Fibroblast of skin of right quadriceps (primary cell): ENCODE measurements at regions not wholly inside any gene's neighbourhood (a gene's known extent, or its start where the extent isn't known, plus 50 kb on each side); places are given as distances from the start of the nearest gene placed in this dataset.

ENCODE experiments used
- DNase-seq: peaks from one replicate; pipeline ENCODE4 v3.0.0-alpha.2; 2013

GRCh38 chr3:28907616-28908015, 373.3 kb upstream of the RBMS3 start:
- DNase-seq = no peak

GRCh38 chr3:28912120-28912885, 368.6 kb upstream of the RBMS3 start:
- DNase-seq = peak; percentile 25

GRCh38 chr3:28915741-28916500, 364.9 kb upstream of the RBMS3 start:
- peak; percentile 71 for DNase-seq

- peak; percentile 69 for DNase-seq
These were observed 364.0 kb upstream of the RBMS3 start for GRCh38 chr3:28916713-28917499.

DNA sequence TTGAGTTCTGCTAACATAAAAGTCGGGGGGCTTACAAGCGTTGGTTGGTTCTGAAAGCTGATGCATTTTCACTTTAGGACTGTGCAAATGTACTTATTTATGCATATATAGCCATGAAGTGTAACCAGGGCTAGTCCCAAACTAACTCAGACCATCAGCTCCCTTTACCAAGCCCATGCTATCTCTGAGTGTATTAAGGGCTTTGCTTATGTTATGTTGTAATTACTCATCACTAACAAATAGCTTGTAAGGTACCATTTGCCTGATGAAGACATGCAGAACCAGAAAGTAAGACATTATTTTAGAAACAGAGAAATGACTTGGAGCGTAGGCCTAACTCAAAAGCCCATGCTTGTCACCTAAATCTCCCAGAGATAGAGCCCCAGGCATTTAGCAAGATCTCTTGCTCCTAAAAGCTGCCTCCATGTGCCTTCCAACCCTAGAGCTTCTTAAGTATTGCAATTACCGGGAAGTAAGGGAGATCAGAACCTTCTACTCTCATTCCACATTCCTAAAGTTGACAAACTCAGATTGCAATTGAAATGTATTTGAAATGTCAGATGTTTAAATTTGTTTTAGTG, 362.9 kb upstream of the RBMS3 start:
- DNase-seq = no peak

GRCh38 chr3:28922376-28922775, 358.5 kb upstream of the RBMS3 start:
- no peak for DNase-seq

DNA sequence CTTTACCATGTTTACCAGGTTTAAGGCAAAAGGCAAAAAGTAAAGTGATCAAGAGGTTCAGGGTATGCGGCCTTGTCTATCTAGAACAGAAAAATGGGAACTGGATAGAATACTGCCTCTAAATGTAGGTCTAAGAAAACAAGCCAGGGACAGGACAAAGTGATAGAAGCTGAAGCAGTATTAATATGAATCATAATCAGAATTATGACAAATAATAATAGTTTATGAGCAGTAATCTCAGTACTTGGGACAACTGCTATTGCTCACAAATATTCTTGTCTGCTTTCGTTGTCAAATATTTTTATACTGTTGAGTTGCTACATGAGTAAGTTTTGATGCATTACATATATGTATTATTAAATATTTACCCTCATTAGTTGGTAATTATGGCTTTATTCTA, 356.9 kb upstream of the RBMS3 start:
- DNase-seq = no peak

DNA sequence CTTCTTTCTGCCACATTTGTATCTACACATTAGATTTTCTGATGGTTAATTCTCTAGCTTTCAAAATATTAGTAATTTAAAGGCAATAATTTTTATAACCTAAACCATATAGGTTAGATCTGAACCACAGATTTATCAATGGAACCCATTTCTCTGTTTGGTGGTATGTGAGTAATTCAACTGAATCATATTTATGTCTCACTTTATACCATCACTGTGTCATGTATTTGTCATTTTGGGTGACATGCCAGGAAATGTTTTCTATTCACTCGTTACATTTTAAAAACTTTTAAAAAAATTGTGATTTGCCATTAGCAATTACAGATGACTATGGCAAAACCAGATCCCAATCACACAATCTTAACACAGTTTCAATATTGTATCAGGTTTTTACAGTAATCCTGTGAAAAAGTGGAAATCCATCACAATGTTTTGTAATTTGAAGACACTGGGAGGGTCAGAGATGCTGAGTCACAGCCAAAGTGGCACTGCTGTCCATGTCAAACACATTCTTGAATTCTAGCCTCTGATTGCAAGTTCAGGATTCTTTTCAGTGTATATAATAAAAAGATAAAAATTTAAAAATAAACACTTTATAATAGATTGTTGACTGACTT, 356.0 kb upstream of the RBMS3 start:
- DNase-seq = peak; percentile 20

GRCh38 chr3:28933337-28933736, 347.5 kb upstream of the RBMS3 start:
- DNase-seq = no peak

DNA sequence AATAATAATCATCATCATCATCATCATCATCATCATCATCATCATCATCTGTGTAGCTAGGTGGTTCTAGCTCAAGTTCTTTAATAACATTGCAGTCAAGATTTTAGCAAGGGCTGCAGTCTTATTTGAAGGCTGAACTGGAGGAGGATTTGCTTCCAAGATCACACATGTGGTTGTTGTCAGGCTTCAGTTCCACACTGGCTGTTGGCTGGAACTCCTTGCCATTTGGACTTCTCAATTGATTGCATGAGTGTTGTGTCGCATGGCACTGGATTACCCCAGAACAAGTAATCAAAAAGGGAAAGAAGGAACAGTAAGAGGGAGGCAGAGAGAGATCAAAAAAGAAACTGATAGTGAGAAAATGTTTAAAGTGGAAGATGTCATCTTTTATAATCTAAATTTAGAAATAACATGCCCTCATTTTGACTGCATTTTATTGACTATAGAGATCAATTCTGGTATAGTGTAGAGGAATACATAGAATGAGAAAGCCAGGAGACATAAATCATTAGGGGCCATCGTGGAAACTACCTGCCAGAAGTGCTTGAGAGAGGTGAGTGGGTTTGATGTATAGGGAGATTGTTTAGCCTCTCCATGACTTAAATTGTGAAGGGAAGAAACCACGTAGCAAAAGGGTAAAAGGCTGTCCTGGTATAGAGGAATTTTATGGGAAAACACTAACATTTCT, 346.6 kb upstream of the RBMS3 start:
- DNase-seq = no peak

- DNase-seq = no peak
These were observed 345.7 kb upstream of the RBMS3 start for GRCh38 chr3:28935146-28935545.

- DNase-seq = no peak
These were observed 344.7 kb upstream of the RBMS3 start for GRCh38 chr3:28936154-28936553.

DNA sequence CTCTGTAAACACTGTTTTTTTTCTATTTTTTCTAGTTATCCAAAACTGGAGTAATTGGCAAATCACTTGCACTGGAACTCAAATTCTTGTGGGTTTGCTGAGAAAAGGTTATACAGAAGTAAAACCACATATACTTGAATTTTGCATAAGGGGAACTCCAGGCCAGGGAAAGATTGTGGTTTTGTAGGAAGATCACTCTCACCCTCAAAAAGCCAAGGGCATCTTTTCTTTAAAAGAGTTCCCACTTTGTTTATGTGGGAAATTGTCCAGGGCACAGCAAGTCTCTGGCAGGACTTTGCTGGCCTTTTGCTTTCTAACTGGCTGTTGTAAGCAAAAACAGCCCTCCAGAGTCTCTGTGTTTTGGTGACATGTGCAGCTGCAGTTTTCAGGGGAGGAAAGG, 340.3 kb upstream of the RBMS3 start:
- peak; percentile 82 for DNase-seq

- no peak for DNase-seq
These were observed 339.9 kb upstream of the RBMS3 start for GRCh38 chr3:28940994-28941393.

GRCh38 chr3:28947061-28947460, 333.8 kb upstream of the RBMS3 start:
- DNase-seq = peak; percentile 29

GRCh38 chr3:28947751-28948150, 333.1 kb upstream of the RBMS3 start:
- DNase-seq = no peak

GRCh38 chr3:28948685-28949084, 332.2 kb upstream of the RBMS3 start:
- DNase-seq = peak; percentile 15

DNA sequence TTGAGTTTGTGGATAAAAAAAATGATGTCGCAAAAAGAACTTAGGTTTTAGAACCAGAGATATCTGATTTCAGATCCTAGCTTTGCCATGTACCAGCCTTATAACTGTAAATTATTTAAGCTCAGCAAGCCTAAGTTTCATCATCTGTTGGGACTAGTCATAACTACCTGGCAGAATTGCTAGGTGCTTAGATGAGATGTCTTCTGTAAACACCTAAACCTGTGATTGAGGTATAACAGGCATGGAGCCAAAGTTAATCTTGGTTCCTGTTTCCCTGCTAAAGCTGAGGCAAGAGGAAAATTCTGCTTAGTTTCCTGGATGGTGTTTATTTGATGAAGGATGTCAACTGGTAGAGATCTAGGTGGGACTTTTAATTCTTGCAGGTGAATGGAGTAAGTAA, 331.3 kb upstream of the RBMS3 start:
- DNase-seq = no peak

GRCh38 chr3:28950614-28951013, 330.3 kb upstream of the RBMS3 start:
- DNase-seq = no peak

DNA sequence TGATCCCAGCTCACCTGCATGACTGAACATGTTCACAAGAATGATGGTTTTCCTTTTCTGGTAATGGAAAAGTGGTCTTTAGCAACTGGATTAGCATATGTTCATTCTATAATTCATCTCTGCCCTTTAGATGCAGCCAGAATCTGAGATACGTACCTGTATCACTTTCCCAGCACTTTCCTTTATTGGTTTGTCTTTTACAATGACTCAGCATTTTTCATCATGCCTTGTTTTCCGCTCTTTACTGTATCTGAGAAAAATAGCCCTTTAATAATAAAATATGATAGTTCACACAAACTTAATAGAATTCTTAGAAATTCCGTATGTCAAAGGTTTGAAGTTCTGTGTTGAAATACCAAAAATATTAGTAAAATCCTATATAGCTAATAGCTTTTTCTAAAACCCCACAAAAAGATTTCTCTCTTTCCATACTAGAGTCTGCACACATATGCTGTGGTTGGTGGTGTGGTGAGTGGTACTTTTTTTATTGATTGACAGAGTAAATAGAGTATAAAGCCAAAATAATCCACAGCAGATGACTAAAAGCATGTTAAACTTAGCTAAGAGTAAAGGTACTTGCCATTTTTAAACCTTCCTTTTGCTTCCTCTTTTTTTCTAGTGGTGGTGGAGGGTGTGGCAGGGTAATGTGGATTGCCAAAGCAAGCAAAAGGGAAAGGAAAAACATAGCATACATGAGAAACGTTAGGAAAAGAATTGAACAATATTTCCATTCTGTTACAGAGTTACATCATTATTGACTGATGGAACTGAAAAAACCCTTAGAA, 328.9 kb upstream of the RBMS3 start:
- no peak for DNase-seq

GRCh38 chr3:28958656-28959055, 322.2 kb upstream of the RBMS3 start:
- no peak for DNase-seq
